Right atrium auricular region (tissue), 2 donors: ENCODE measurements at regions not wholly inside any gene's neighbourhood (a gene's known extent, or its start where the extent isn't known, plus 50 kb on each side); places are given as distances from the start of the nearest gene placed in this dataset.

Source experiments
- DNase-seq: peaks from one replicate; pipeline ENCODE4 v3.0.0-alpha.2; 2019; ENCODE audit warnings: low spot score
- H3K27ac ChIP-seq, 2 donors: fragments of 200-600 bp; sonication (generic); 1 replicate in 1 of 2; 2 replicates in 1 of 2; pipeline ENCODE4 v1.5.1; 2016 to 2019
- H3K27me3 ChIP-seq, 2 donors: fragments of 200-600 bp; sonication (generic); one replicate each; pipeline versions ENCODE4 v1.5.1 to v1.6.0; 2017 to 2019
- H3K36me3 ChIP-seq: fragments of 200-600 bp; sonication (generic); one replicate; pipeline ENCODE4 v1.5.1; 2016
- H3K4me1 ChIP-seq, 2 donors: fragments of 200-600 bp; sonication (generic); one replicate each; pipeline versions ENCODE4 v1.5.1 to v1.6.0; 2017 to 2019
- H3K4me3 ChIP-seq, 2 donors: fragments of 200-600 bp; sonication (generic); 1 replicate in 1 of 2; 2 replicates in 1 of 2; pipeline ENCODE4 v1.5.1; 2017 to 2019; ENCODE audit warnings: mild to moderate bottlenecking in 1 of 2, moderate library complexity in 1 of 2
- H3K9me3 ChIP-seq, 2 donors: fragments of 200-600 bp; sonication (generic); one replicate each; pipeline ENCODE4 v1.5.1; 2019
- CTCF ChIP-seq, 2 donors: fragments of 200-600 bp; sonication (generic); IDR thresholded peaks; one replicate each; pipeline ENCODE4 v1.5.1; 2019; ENCODE audit warnings: antibody characterized with exemption in 2 of 2

DNA sequence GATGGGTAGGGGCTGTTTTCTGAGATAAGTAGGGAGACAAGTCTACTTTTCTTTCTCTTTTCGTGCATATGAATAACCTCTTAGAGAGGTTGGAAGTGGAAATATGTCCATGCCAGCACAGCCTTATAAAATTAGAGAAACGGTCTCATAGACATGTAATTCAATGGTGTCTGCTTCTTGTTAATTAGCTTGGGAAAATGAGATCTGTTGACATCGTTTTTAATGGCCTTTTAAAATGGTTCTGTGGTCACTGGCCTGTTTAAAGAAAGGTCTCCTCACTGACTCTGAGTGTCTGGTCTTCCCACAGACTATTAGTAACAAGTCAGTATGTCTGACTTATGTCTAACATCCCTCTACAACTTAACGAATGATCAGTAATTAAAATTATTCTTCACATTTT, 487.1 kb downstream of the SLITRK6 start:
- no peak overlapping the region for H3K27ac ChIP-seq
- no peaks in the 10 kb centered on the region for H3K36me3 ChIP-seq
- no peaks in the 10 kb centered on the region for H3K9me3 ChIP-seq
- no peaks in the 10 kb centered on the region for H3K27me3 ChIP-seq
- no peak for DNase-seq
- H3K4me3 ChIP-seq = no peak overlapping the region
- TF ChIP-seq CTCF (IDR thresholded peaks at IDR 0.05) = no peak
- no peaks in the 10 kb centered on the region for H3K4me1 ChIP-seq

DNA sequence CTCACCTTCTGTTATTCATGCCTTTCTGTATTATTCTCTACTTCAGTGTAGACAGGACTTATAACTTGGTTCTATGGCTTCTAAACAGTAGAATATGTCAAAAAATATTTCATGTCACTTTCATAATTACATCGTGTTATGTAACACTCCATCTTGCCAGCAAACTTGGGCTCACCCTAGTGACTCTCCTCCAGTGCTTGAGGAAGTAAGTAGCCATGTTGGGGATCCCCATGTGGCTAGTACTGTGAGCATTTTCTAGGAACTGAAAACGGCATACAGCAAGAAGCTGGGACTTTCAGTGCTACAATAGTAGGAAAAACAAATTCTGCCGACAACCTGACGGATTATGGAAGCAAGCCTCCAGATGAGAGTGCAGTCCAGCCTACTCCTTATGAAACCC, 495.6 kb downstream of the SLITRK6 start:
- Histone ChIP-seq H3K27me3 (no peaks in the 10 kb centered on the region), H3K36me3 (no peaks in the 10 kb centered on the region), H3K27ac (no peak overlapping the region), H3K9me3 (no peaks in the 10 kb centered on the region), H3K4me1 (no peaks in the 10 kb centered on the region), H3K4me3 (no peak overlapping the region)
- no peak for TF ChIP-seq CTCF (IDR thresholded peaks at IDR 0.05)
- no peak for DNase-seq

DNA sequence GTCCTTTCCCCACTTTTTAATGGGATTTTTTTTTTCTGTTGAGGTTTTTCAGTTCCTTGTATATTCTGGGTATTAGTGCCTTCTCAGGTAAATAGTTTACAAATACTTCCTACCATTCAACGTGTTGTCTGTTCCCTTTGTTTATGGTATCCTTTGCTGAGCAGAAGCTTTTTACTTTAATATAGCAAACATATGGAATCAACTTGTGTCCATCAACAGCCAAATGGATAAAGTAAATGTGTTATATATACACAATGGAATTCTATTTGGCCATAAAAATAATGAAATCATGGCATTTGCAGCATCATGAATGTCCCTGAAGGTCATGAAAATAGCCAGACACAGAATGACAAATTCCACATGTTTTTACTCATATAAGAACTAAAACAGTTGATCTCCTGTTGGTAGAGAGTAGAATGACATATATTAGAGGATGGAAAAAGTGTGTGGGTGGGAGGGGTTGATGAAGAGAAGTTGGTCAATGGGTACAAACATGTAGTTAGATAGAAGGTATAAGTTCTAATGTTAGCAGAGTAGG, 500.8 kb downstream of the SLITRK6 start:
- no peak overlapping the region for H3K4me3 ChIP-seq
- no peaks in the 10 kb centered on the region for H3K9me3 ChIP-seq
- no peaks in the 10 kb centered on the region for H3K36me3 ChIP-seq
- no peak for TF ChIP-seq CTCF (IDR thresholded peaks at IDR 0.05)
- no peak overlapping the region for H3K27ac ChIP-seq
- no peaks in the 10 kb centered on the region for H3K4me1 ChIP-seq
- no peaks in the 10 kb centered on the region for H3K27me3 ChIP-seq
- no peak for DNase-seq

DNA sequence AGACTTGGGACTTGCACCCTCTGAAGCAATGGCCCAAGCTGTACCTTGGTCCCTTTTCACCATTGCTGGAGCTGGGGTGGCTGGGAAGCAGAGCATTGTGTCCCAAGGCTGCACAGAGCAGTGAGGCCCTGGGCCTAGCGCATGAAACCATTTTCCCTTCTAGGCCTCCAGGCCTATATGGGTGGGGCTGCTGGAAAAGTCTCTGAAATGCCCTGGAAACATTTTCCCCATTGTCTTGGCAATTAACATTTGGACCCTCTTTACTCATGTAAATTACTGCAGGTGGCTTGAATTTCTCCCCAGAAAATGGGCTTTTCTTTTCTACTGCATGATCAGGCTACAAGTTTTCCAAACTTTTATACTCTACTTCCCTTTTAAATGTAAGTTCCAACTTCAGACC, 510.5 kb downstream of the SLITRK6 start:
- TF ChIP-seq CTCF (IDR thresholded peaks at IDR 0.05) = no peak
- Histone ChIP-seq H3K9me3 (no peaks in the 10 kb centered on the region), H3K27me3 (no peaks in the 10 kb centered on the region), H3K27ac (no peak overlapping the region), H3K4me3 (no peak overlapping the region), H3K36me3 (no peaks in the 10 kb centered on the region), H3K4me1 (no peaks in the 10 kb centered on the region)
- DNase-seq = no peak

GRCh38 chr13:85287528-85287927, 511.7 kb downstream of the SLITRK6 start:
- DNase-seq = no peak
- no peaks in the 10 kb centered on the region for H3K27me3 ChIP-seq
- H3K36me3 ChIP-seq = no peaks in the 10 kb centered on the region
- no peak overlapping the region for H3K27ac ChIP-seq
- TF ChIP-seq CTCF (IDR thresholded peaks at IDR 0.05) = no peak
- H3K9me3 ChIP-seq = no peaks in the 10 kb centered on the region
- H3K4me3 ChIP-seq = no peak overlapping the region
- no peaks in the 10 kb centered on the region for H3K4me1 ChIP-seq

- Histone ChIP-seq H3K27ac (no peak overlapping the region), H3K36me3 (no peaks in the 10 kb centered on the region), H3K4me1 (no peaks in the 10 kb centered on the region), H3K9me3 (no peaks in the 10 kb centered on the region), H3K4me3 (no peak overlapping the region), H3K27me3 (no peaks in the 10 kb centered on the region)
- TF ChIP-seq CTCF (IDR thresholded peaks at IDR 0.05) = no peak
- no peak for DNase-seq
These were observed 513.1 kb downstream of the SLITRK6 start for GRCh38 chr13:85286081-85286480.
